ENCODE measurements at regions not wholly inside any gene's neighbourhood (a gene's known extent, or its start where the extent isn't known, plus 50 kb on each side); places are given as distances from the start of the nearest gene placed in this dataset.

GRCh38 chr16:59210955-59211541 is 476.9 kb upstream of the GOT2 start (continued):
- TF ChIP-seq FOXS1 (CRISPR knock-in tag; IDR thresholded peaks at IDR 0.05) (no peak), RNF2 (IDR thresholded peaks at IDR 0.05; ENCODE audit: borderline replicate concordance, low read depth) (no peak), RCOR1 (IDR thresholded peaks at IDR 0.05; ENCODE audit: low read depth, low read length) (no peak), ELK1 (IDR thresholded peaks at IDR 0.05; ENCODE audit: low read depth, low read length) (no peak), KDM1A (IDR thresholded peaks at IDR 0.05; ENCODE audit: low read depth) (no peak), EHMT2 (IDR thresholded peaks at IDR 0.05; ENCODE audit: low read depth) (no peak), KDM5A (IDR thresholded peaks at IDR 0.05) (no peak), HOXB13 (CRISPR knock-in tag; IDR thresholded peaks at IDR 0.05; ENCODE audit: low read depth) (0 out of 2 replicates have a peak, but pooled peaks have one; percentile 8), CHD4 (IDR thresholded peaks at IDR 0.05; ENCODE audit: borderline replicate concordance) (no peak), HMGXB4 (CRISPR knock-in tag; IDR thresholded peaks at IDR 0.05; ENCODE audit: borderline replicate concordance) (no peak), CBX8 (IDR thresholded peaks at IDR 0.05) (no peak), ZSCAN20 (CRISPR knock-in tag; IDR thresholded peaks at IDR 0.05) (no peak), CBX2 (IDR thresholded peaks at IDR 0.05; ENCODE audit: borderline replicate concordance, low read depth) (no peak), GATA3 (IDR thresholded peaks at IDR 0.05; ENCODE audit: borderline replicate concordance) (peak; percentile 98), MYC (IDR thresholded peaks at IDR 0.05; ENCODE audit: borderline replicate concordance, low read length) (no peak), NR3C1 (IDR thresholded peaks at IDR 0.05) (no peak), ZFP36 (IDR thresholded peaks at IDR 0.05; ENCODE audit: borderline replicate concordance, partially characterized antibody) (no peak), EP300 (IDR thresholded peaks at IDR 0.05) (peak; percentile 98 to 99), PHF8 (IDR thresholded peaks at IDR 0.05; ENCODE audit: borderline replicate concordance, low read depth) (no peak)
- TF ChIP-seq, protein P1, sequence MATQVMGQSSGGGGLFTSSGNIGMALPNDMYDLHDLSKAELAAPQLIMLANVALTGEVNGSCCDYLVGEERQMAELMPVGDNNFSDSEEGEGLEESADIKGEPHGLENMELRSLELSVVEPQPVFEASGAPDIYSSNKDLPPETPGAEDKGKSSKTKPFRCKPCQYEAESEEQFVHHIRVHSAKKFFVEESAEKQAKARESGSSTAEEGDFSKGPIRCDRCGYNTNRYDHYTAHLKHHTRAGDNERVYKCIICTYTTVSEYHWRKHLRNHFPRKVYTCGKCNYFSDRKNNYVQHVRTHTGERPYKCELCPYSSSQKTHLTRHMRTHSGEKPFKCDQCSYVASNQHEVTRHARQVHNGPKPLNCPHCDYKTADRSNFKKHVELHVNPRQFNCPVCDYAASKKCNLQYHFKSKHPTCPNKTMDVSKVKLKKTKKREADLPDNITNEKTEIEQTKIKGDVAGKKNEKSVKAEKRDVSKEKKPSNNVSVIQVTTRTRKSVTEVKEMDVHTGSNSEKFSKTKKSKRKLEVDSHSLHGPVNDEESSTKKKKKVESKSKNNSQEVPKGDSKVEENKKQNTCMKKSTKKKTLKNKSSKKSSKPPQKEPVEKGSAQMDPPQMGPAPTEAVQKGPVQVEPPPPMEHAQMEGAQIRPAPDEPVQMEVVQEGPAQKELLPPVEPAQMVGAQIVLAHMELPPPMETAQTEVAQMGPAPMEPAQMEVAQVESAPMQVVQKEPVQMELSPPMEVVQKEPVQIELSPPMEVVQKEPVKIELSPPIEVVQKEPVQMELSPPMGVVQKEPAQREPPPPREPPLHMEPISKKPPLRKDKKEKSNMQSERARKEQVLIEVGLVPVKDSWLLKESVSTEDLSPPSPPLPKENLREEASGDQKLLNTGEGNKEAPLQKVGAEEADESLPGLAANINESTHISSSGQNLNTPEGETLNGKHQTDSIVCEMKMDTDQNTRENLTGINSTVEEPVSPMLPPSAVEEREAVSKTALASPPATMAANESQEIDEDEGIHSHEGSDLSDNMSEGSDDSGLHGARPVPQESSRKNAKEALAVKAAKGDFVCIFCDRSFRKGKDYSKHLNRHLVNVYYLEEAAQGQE (IDR thresholded peaks at IDR 0.05): no peak

DNA sequence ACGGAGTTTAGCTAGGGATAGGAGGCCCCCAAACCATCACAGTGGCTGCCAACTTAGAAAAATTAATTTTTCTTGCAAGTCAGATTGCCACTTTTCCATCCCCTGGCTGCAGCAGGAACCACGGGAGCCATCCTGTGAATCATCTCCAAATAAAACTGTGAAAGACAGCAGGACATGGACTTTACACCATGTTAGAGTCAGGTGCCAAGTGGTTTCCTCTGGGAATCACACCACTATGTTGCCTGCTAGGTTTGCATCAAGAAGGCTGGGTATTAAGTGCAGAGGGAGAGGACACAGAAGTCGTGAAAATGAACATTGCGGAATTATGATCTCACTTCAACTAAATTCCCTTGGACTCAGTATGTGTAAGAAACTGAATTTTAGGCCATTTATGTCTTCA is 471.3 kb upstream of the GOT2 start:
- H3K9me3 ChIP-seq: peaks cover 4% of the 10 kb centered on the region; the same call in 1 of the 3 replicates
- WGBS (ENCODE audit: missing lambda C conversion rate): 58% methylated on average over 4 of the region's 4 CpGs
- TF ChIP-seq, protein P1 (IDR thresholded peaks at IDR 0.05): no peak
- no peak for TF ChIP-seq ELK1 (IDR thresholded peaks at IDR 0.05; ENCODE audit: low read depth, low read length)
- no peak for TF ChIP-seq ESRRA (IDR thresholded peaks at IDR 0.05; ENCODE audit: borderline replicate concordance, low read length)
- FAIRE-seq: no peak
- peak overlapping the region; percentile 44 for H3K4me2 ChIP-seq
- peaks cover 19% of the 10 kb centered on the region for H3K4me1 ChIP-seq
- POLR2A ChIA-PET: no interaction called here
- CTCF ChIA-PET: no interaction called here
- peak; percentile 3 to 44 for DNase-seq (ENCODE audit: low read depth in 1 of 2, low spot score in 1 of 2)
- no peak overlapping the region for H3K4me3 ChIP-seq
- peak overlapping the region; percentile 39 to 75 for H3K27ac ChIP-seq
- ATAC-seq: peak; percentile 50 to 61; a peak in 3 of 6 replicates
